ENCODE measurements at regions not wholly inside any gene's neighbourhood (a gene's known extent, or its start where the extent isn't known, plus 50 kb on each side); places are given as distances from the start of the nearest gene placed in this dataset.
"Not testable (repeated sequence)": the region's sequence is repeated elsewhere in the genome, so short reads cannot be mapped to it uniquely, and the experiment has no call there.

- no peak overlapping the region for H3K4me3 ChIP-seq (ENCODE audit: low read depth, low read length)
These were observed 134.9 kb upstream of the SPRED1 start for GRCh38 chr15:38117781-38118180.

- not testable (repeated sequence) for H3K4me3 ChIP-seq (ENCODE audit: low read depth, low read length)
These were observed 132.8 kb upstream of the SPRED1 start for GRCh38 chr15:38119865-38120264.

GRCh38 chr15:38127306-38127771 is 125.3 kb upstream of the SPRED1 start:
- H3K4me3 ChIP-seq (ENCODE audit: low read depth, low read length): no peak overlapping the region

GRCh38 chr15:38128341-38128781 is 124.3 kb upstream of the SPRED1 start:
- no peak overlapping the region for H3K4me3 ChIP-seq (ENCODE audit: low read depth, low read length)

- no peak overlapping the region for H3K4me3 ChIP-seq (ENCODE audit: low read depth, low read length)
These were observed 123.7 kb upstream of the SPRED1 start for GRCh38 chr15:38128921-38129320.

GRCh38 chr15:38129531-38130204 is 123.0 kb upstream of the SPRED1 start:
- no peak overlapping the region for H3K4me3 ChIP-seq (ENCODE audit: low read depth, low read length)

GRCh38 chr15:38130205-38130567 is 122.5 kb upstream of the SPRED1 start:
- H3K4me3 ChIP-seq (ENCODE audit: low read depth, low read length): no peak overlapping the region

GRCh38 chr15:38130740-38131498 is 121.7 kb upstream of the SPRED1 start:
- H3K4me3 ChIP-seq (ENCODE audit: low read depth, low read length): no peak overlapping the region

- H3K4me3 ChIP-seq (ENCODE audit: low read depth, low read length): no peak overlapping the region
These were observed 118.4 kb upstream of the SPRED1 start for GRCh38 chr15:38134252-38134651.

GRCh38 chr15:38142195-38142594 is 110.4 kb upstream of the SPRED1 start:
- not testable (repeated sequence) for H3K4me3 ChIP-seq (ENCODE audit: low read depth, low read length)

GRCh38 chr15:38144921-38145320 is 107.7 kb upstream of the SPRED1 start:
- H3K4me3 ChIP-seq (ENCODE audit: low read depth, low read length): no peak overlapping the region

GRCh38 chr15:38145651-38146111 is 107.0 kb upstream of the SPRED1 start:
- H3K4me3 ChIP-seq (ENCODE audit: low read depth, low read length): no peak overlapping the region

- H3K4me3 ChIP-seq (ENCODE audit: low read depth, low read length): no peak overlapping the region
These were observed 105.4 kb upstream of the SPRED1 start for GRCh38 chr15:38147246-38147645.

GRCh38 chr15:38148471-38148870 is 104.2 kb upstream of the SPRED1 start:
- H3K4me3 ChIP-seq (ENCODE audit: low read depth, low read length): no peak overlapping the region

GRCh38 chr15:38149315-38149714 is 103.3 kb upstream of the SPRED1 start:
- no peak overlapping the region for H3K4me3 ChIP-seq (ENCODE audit: low read depth, low read length)

GRCh38 chr15:38150148-38150547 is 102.5 kb upstream of the SPRED1 start:
- H3K4me3 ChIP-seq (ENCODE audit: low read depth, low read length): no peak overlapping the region

- no peak overlapping the region for H3K4me3 ChIP-seq (ENCODE audit: low read depth, low read length)
These were observed 101.8 kb upstream of the SPRED1 start for GRCh38 chr15:38150794-38151193.

- no peak overlapping the region for H3K4me3 ChIP-seq (ENCODE audit: low read depth, low read length)
These were observed 98.9 kb upstream of the SPRED1 start for GRCh38 chr15:38153781-38154180.

- H3K4me3 ChIP-seq (ENCODE audit: low read depth, low read length): no peak overlapping the region
These were observed 98.4 kb upstream of the SPRED1 start for GRCh38 chr15:38154255-38154654.

GRCh38 chr15:38154837-38155236 is 97.8 kb upstream of the SPRED1 start:
- H3K4me3 ChIP-seq (ENCODE audit: low read depth, low read length): no peak overlapping the region

GRCh38 chr15:38163658-38164057 is 89.0 kb upstream of the SPRED1 start:
- H3K4me3 ChIP-seq (ENCODE audit: low read depth, low read length): no peak overlapping the region

- H3K4me3 ChIP-seq (ENCODE audit: low read depth, low read length): no peak overlapping the region
These were observed 88.6 kb upstream of the SPRED1 start for GRCh38 chr15:38164061-38164460.
